HCT116 (cell line): ENCODE measurements at regions not wholly inside any gene's neighbourhood (a gene's known extent, or its start where the extent isn't known, plus 50 kb on each side); places are given as distances from the start of the nearest gene placed in this dataset.

Source experiments
- ATAC-seq: fragments of 200-7000 bp; cut with Tn5 transposase; 2 replicates; pipeline ENCODE4 v1.9.1; 2020; ENCODE audit warnings: mild to moderate bottlenecking, moderate library complexity
- BruUV-seq: library from RNA; stranded (reverse); fragments of 400-500 nt; replicated peaks from 2 replicates; lab custom pipeline; 2021; lab: Mats Ljungman, UMichigan
- CTCF ChIA-PET: fragments of 300-600 bp; sonication (Branson Sonifier 250); formaldehyde crosslinking; loops from one replicate; lab custom pipeline; 2021; ENCODE audit warnings: antibody characterized with exemption; lab: Charles Lee
- POLR2A ChIA-PET: fragments of 300-600, 350-600 bp; sonication (Branson Sonifier 250); formaldehyde crosslinking; loops from one replicate; lab custom pipeline; 2021; ENCODE audit warnings: antibody characterized with exemption; lab: Charles Lee
- RAD21 ChIA-PET, 2 experiments: fragments of 300-600 bp; sonication (Branson Sonifier 250); formaldehyde crosslinking; loops; one replicate each; lab custom pipeline; 2023; ENCODE audit warnings: low total read pairs in 2 of 2; ENCODE audit not compliant: uncharacterized antibody in 2 of 2, unreplicated experiment in 2 of 2, low non-redundant PET in 1 of 2; lab: Charles Lee
- DNase-seq: peaks from one replicate; pipeline ENCODE4 v3.0.0-alpha.2; 2010; ENCODE audit warnings: low read depth, low spot score
- H2AFZ ChIP-seq: fragments of 200-600 bp; shearing (Covaris generic), sonication (generic); 2 replicates; pipeline ENCODE4 v1.6.1; 2017; ENCODE audit warnings: low read depth, mixed run types, mixed read lengths, antibody characterized with exemption, low read length; ENCODE audit not compliant: poor library complexity, severe bottlenecking
- H3K27ac ChIP-seq: 2 replicates; pipeline ENCODE4 v1.5.1; 2012; ENCODE audit warnings: low read depth, low read length
- H3K27me3 ChIP-seq: fragments of 200-600 bp; sonication (generic); 2 replicates; pipeline ENCODE4 v1.6.1; 2016; ENCODE audit warnings: mixed run types, low read length, mixed read lengths; ENCODE audit not compliant: insufficient read depth
- H3K36me3 ChIP-seq, 2 experiments: fragments of 200-500 bp in 1 of 2; fragments of 200-600 bp in 1 of 2; sonication (Bioruptor generic) in 1 of 2; sonication (generic) in 1 of 2; 2 replicates each; pipeline versions ENCODE4 v1.5.1 to v1.6.1; 2014 to 2016; ENCODE audit warnings: low read length in 2 of 2, inconsistent platforms in 1 of 2, mixed read lengths in 1 of 2, mixed run types in 1 of 2; ENCODE audit not compliant: insufficient read depth in 2 of 2, control insufficient read depth in 1 of 2
- H3K4me1 ChIP-seq, 2 experiments: fragments of 200-600 bp in 1 of 2; sonication (generic) in 1 of 2; 2 replicates each; pipeline versions ENCODE4 v1.5.1 to v1.6.1; 2012 to 2017; ENCODE audit warnings: low read length in 2 of 2, inconsistent platforms in 1 of 2, mild to moderate bottlenecking in 1 of 2, mixed read lengths in 1 of 2, mixed run types in 1 of 2, moderate library complexity in 1 of 2; ENCODE audit not compliant: insufficient read depth in 2 of 2, control insufficient read depth in 1 of 2
- H3K4me2 ChIP-seq: fragments of 200-600 bp; sonication (generic); 2 replicates; pipeline ENCODE4 v1.6.1; 2017; ENCODE audit warnings: mixed run types, low read length, mixed read lengths
- H3K4me3 ChIP-seq, 2 experiments: fragments of 200-600 bp in 1 of 2; sonication (generic) in 1 of 2; replicated peaks in 1 of 2; 2 replicates each; pipeline ENCODE4 v1.5.1; 2011 to 2016; ENCODE audit warnings: low read length in 2 of 2, control low read depth in 1 of 2, low read depth in 1 of 2, mild to moderate bottlenecking in 1 of 2, mixed read lengths in 1 of 2, mixed run types in 1 of 2
- H3K79me2 ChIP-seq: fragments of 200-600 bp; sonication (generic); 2 replicates; pipeline ENCODE4 v1.6.1; 2017; ENCODE audit warnings: mild to moderate bottlenecking, mixed run types, low read length, moderate library complexity, mixed read lengths; ENCODE audit not compliant: insufficient read depth
- H3K9ac ChIP-seq: fragments of 200-600 bp; sonication (generic); 2 replicates; pipeline ENCODE4 v1.6.1; 2016; ENCODE audit warnings: low read length, mixed read lengths
- H3K9me2 ChIP-seq: fragments of 200-600 bp; sonication (generic), shearing (Covaris generic); 2 replicates; pipeline ENCODE4 v1.6.1; 2017; ENCODE audit warnings: mixed run types, mild to moderate bottlenecking, moderate library complexity; ENCODE audit not compliant: insufficient read depth
- H3K9me3 ChIP-seq, 2 experiments: fragments of 200-500 bp in 1 of 2; fragments of 200-600 bp in 1 of 2; sonication (Bioruptor generic) in 1 of 2; sonication (generic) in 1 of 2; 2 replicates each; pipeline ENCODE4 v1.6.1; 2014 to 2017; ENCODE audit warnings: low read length in 2 of 2, mixed read lengths in 2 of 2, inconsistent platforms in 1 of 2, low read depth in 1 of 2, mild to moderate bottlenecking in 1 of 2, mixed run types in 1 of 2, moderate library complexity in 1 of 2; ENCODE audit not compliant: control insufficient read depth in 1 of 2, insufficient read depth in 1 of 2
- H4K20me1 ChIP-seq: fragments of 200-600 bp; sonication (generic), shearing (Covaris generic); 2 replicates; pipeline ENCODE4 v1.6.1; 2017; ENCODE audit warnings: mixed run types, mild to moderate bottlenecking, moderate library complexity; ENCODE audit not compliant: insufficient read depth
- ATF3 ChIP-seq: IDR thresholded peaks from 2 replicates; pipeline ENCODE4 v1.6.1; 2012
- CBX3 ChIP-seq: IDR thresholded peaks from 2 replicates; pipeline ENCODE4 v1.6.1; 2012; ENCODE audit warnings: low read depth
- CTCF ChIP-seq, 3 experiments: fragments of 200-600 bp in 1 of 3; sonication (generic) in 1 of 3; IDR thresholded peaks in 2 of 3; conservative IDR thresholded peaks in 1 of 3; 2 replicates each; pipeline ENCODE4 v1.5.1; 2012 to 2017; ENCODE audit warnings: low read depth in 2 of 3, low read length in 2 of 3, antibody characterized with exemption in 1 of 3, borderline replicate concordance in 1 of 3, control low read depth in 1 of 3, mild to moderate bottlenecking in 1 of 3, mixed read lengths in 1 of 3, mixed run types in 1 of 3, moderate library complexity in 1 of 3; ENCODE audit not compliant: insufficient read depth in 1 of 3
- EGR1 ChIP-seq: IDR thresholded peaks from 2 replicates; pipeline ENCODE4 v1.6.1; 2012; ENCODE audit warnings: low read depth
- ELF1 ChIP-seq: IDR thresholded peaks from 2 replicates; pipeline ENCODE4 v1.6.1; 2012; ENCODE audit warnings: low read depth, borderline replicate concordance
- EZH2 ChIP-seq: fragments of 200-600 bp; sonication (generic); IDR thresholded peaks from 2 replicates; pipeline ENCODE4 v1.6.1; 2017; ENCODE audit warnings: antibody characterized with exemption, mixed run types
- FOSL1 ChIP-seq: IDR thresholded peaks from 2 replicates; pipeline ENCODE4 v1.6.1; 2012; ENCODE audit warnings: low read depth
- JUND ChIP-seq: IDR thresholded peaks from 2 replicates; pipeline ENCODE4 v1.6.1; 2012
- POLR2A ChIP-seq: IDR thresholded peaks from 2 replicates; pipeline ENCODE4 v1.7.0; 2011; ENCODE audit warnings: borderline replicate concordance; ENCODE audit not compliant: insufficient read depth, insufficient read length; ENCODE audit errors: extremely low read depth
- POLR2AphosphoS5 ChIP-seq: IDR thresholded peaks from 2 replicates; pipeline ENCODE4 v1.6.1; 2011; ENCODE audit warnings: mild to moderate bottlenecking, low read depth, low read length, moderate library complexity
- RAD21 ChIP-seq: IDR thresholded peaks from 2 replicates; pipeline ENCODE4 v1.6.1; 2012; ENCODE audit warnings: low read depth, mild to moderate bottlenecking
- REST ChIP-seq: IDR thresholded peaks from 2 replicates; pipeline ENCODE4 v1.6.1; 2012; ENCODE audit warnings: low read depth
- SIN3A ChIP-seq: IDR thresholded peaks from 2 replicates; pipeline ENCODE4 v1.6.1; 2012; ENCODE audit warnings: low read depth
- SP1 ChIP-seq: IDR thresholded peaks from 2 replicates; pipeline ENCODE4 v1.6.1; 2012; ENCODE audit warnings: low read depth
- SRF ChIP-seq: IDR thresholded peaks from 2 replicates; pipeline ENCODE4 v1.6.1; 2012; ENCODE audit warnings: low read depth
- TCF7L2 ChIP-seq: IDR thresholded peaks from 2 replicates; pipeline ENCODE4 v1.7.0; 2011; ENCODE audit warnings: borderline replicate concordance, inconsistent platforms; ENCODE audit not compliant: insufficient read depth, insufficient read length; ENCODE audit errors: extremely low read depth
- YY1 ChIP-seq: IDR thresholded peaks from 2 replicates; pipeline ENCODE4 v1.6.1; 2011; ENCODE audit warnings: low read length, low read depth, moderate library complexity, mild to moderate bottlenecking; ENCODE audit not compliant: insufficient replicate concordance; ENCODE audit errors: extremely low read depth
- ZBTB33 ChIP-seq: IDR thresholded peaks from 2 replicates; pipeline ENCODE4 v1.6.1; 2011; ENCODE audit warnings: mild to moderate bottlenecking, low read length, moderate library complexity; ENCODE audit not compliant: insufficient replicate concordance; ENCODE audit errors: extremely low read depth
- ZFX ChIP-seq: fragments of 450-650 bp; IDR thresholded peaks from 2 replicates; pipeline ENCODE4 v1.6.1; 2017
- ZNF274 ChIP-seq: fragments of 200-500 bp; sonication (Bioruptor generic); IDR thresholded peaks from 2 replicates; pipeline ENCODE4 v1.6.1; 2014; ENCODE audit warnings: mild to moderate bottlenecking, low read depth, low read length, inconsistent platforms
- intact Hi-C: fragments of 100-400 bp; cut with micrococcal nuclease; formaldehyde crosslinking; loops from 2 replicates; pipeline ENCODE4 v1.10.0; 2022

GRCh38 chrX:102787283-102787682 is 66.7 kb downstream of the GPRASP3 start:
- ATAC-seq (no peak), DNase-seq (no peak)
- Histone ChIP-seq H4K20me1 (no peaks in the 10 kb centered on the region), H3K4me2 (no peak overlapping the region), H3K4me3 (no peak overlapping the region), H3K79me2 (0 out of 2 replicates have a peak, but pooled peaks cover 4% of the 10 kb centered on the region), H3K27me3 (no peaks in the 10 kb centered on the region), H3K4me1 (no peaks in the 10 kb centered on the region), H3K27ac (no peak overlapping the region), H3K36me3 (no peaks in the 10 kb centered on the region), H2AFZ (no peak overlapping the region), H3K9ac (no peak overlapping the region), H3K9me2 (no peaks in the 10 kb centered on the region), H3K9me3 (no peaks in the 10 kb centered on the region)
- ChIA-PET POLR2A (no interaction called here), CTCF (interaction anchor here (0.6 kb wide), 1 partner anchor 1366 kb away, joined by 3 read pairs; no protein-coding TSS in a partner anchor), RAD21 (no interaction called here)
- TF ChIP-seq ZFX, result no peak
- TF ChIP-seq ZBTB33, result no peak
- no peak for TF ChIP-seq TCF7L2
- TF ChIP-seq CBX3, result no peak
- no peak for TF ChIP-seq YY1
- TF ChIP-seq POLR2AphosphoS5, result no peak
- no peak for TF ChIP-seq SRF
- no peak for TF ChIP-seq CTCF (IDR thresholded peaks at IDR 0.05 in 2 of 3, conservative IDR thresholded peaks at IDR 0.05 in 1 of 3; ENCODE audit: borderline replicate concordance in 1 of 3, insufficient read depth in 1 of 3, low read depth in 2 of 3, low read length in 2 of 3)
- no peak for TF ChIP-seq EGR1
- no peak for TF ChIP-seq FOSL1
- no peak for TF ChIP-seq ZNF274
- TF ChIP-seq REST, result no peak
- TF ChIP-seq JUND, result no peak
- TF ChIP-seq POLR2A, result no peak
- no peak for TF ChIP-seq SP1
- TF ChIP-seq SIN3A, result no peak
- TF ChIP-seq EZH2, result no peak
- no peak for TF ChIP-seq ATF3
- no peak for TF ChIP-seq RAD21
- TF ChIP-seq ELF1, result no peak
- intact Hi-C loops, result no loop called here
- no TSS peak for BruUV-seq
